ENCODE measurements at regions not wholly inside any gene's neighbourhood (a gene's known extent, or its start where the extent isn't known, plus 50 kb on each side); places are given as distances from the start of the nearest gene placed in this dataset.

DNA sequence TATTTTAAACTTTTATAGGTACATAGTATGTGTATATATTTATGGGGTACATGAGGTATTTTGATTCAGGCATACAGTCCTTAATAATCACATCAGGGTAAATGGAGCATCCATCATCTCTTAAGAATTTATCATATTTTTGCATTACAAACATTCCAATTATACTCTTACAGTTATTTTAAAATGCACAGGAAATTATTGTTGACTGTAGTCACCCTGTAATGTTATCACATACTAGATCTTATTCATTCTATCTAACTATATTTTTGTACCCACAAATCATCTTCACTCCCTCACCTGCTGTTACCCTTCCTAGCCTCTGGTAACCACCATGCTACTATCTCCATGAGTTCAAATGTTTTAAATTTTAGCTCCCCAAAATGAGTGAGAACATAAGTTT is 56.3 kb upstream of the FAM3C start:
- CTCF ChIA-PET = no interaction called here
- H4K8ac ChIP-seq (ENCODE audit: low read depth in 2 of 2, low read length in 2 of 2) = no peak overlapping the region
- no peaks in the 10 kb centered on the region for H3K4me1 ChIP-seq (ENCODE audit: control insufficient read depth, insufficient read depth, low read length)
- H2BK120ac ChIP-seq (ENCODE audit: low read depth, low read length) = no peak overlapping the region
- no peaks in the 10 kb centered on the region; the same call in 1 of the 2 replicates for H3K27me3 ChIP-seq (ENCODE audit: control insufficient read depth, insufficient read depth, low read length)
- no peak overlapping the region for H4K5ac ChIP-seq (ENCODE audit: low read depth, low read length)
- H3K9me1 ChIP-seq (ENCODE audit: insufficient read depth, low read length) = no peaks in the 10 kb centered on the region
- no peaks in the 10 kb centered on the region for H3K36me3 ChIP-seq (ENCODE audit: control insufficient read depth, insufficient read depth, low read length)
- in situ Hi-C loops (cut with MboI; ENCODE audit: low sequenced_read_pairs) (no loop called here), dilution Hi-C loops (cut with HindIII; ENCODE audit: low sequenced_read_pairs, unreplicated experiment) (no loop called here), intact Hi-C loops (cut with micrococcal nuclease) (no loop called here)
- H3K23ac ChIP-seq (ENCODE audit: low read depth, low read length) = no peak overlapping the region
- no peak overlapping the region for H3K18ac ChIP-seq (ENCODE audit: low read depth, low read length)
- no TSS peak for BruUV-seq (replicated peaks)
- no peak overlapping the region for H2AFZ ChIP-seq (replicated peaks; ENCODE audit: low read length, poor library complexity)
- H3K9ac ChIP-seq (ENCODE audit: low read depth, low read length) = no peak overlapping the region
- H3K56ac ChIP-seq (ENCODE audit: extremely low read depth, insufficient read depth, low read length) = no peak overlapping the region
- no peaks in the 10 kb centered on the region for H3K79me1 ChIP-seq (ENCODE audit: low read depth in 1 of 2, low read length in 2 of 2)
- H3K4me3 ChIP-seq (ENCODE audit: insufficient read depth, low read depth, low read length) = no peak overlapping the region
- H3K14ac ChIP-seq (replicated peaks; ENCODE audit: low read depth, low read length) = no peak overlapping the region
- no peaks in the 10 kb centered on the region for H4K20me1 ChIP-seq (ENCODE audit: insufficient read depth, low read length)
- H3K9me3 ChIP-seq (ENCODE audit: control insufficient read depth, insufficient read depth, low read length) = no peaks in the 10 kb centered on the region
- H3K4ac ChIP-seq (ENCODE audit: low read depth, low read length) = no peak overlapping the region
- DNase-seq (no peak), ATAC-seq (ENCODE audit: low read depth) (no peak)
- no peak overlapping the region for H3K27ac ChIP-seq (ENCODE audit: insufficient read depth, low read length)
- no peak overlapping the region for H2AK5ac ChIP-seq (ENCODE audit: low read depth, low read length)
- H3K4me2 ChIP-seq (ENCODE audit: low read depth, low read length) = no peak overlapping the region
- H2BK20ac ChIP-seq (ENCODE audit: low read depth, low read length) = no peak overlapping the region
- H2AK9ac ChIP-seq (replicated peaks; ENCODE audit: low read depth, low read length, poor library complexity) = no peak overlapping the region
- H2BK5ac ChIP-seq (ENCODE audit: low read depth, low read length, poor library complexity, severe bottlenecking) = no peak overlapping the region
- no peak for TF ChIP-seq RCOR1 (IDR thresholded peaks at IDR 0.05; ENCODE audit: insufficient replicate concordance, low read length)
- H4K91ac ChIP-seq (ENCODE audit: insufficient read depth, low read depth, low read length) = no peak overlapping the region
- POLR2A ChIA-PET (ENCODE audit: unreplicated experiment) = no interaction called here
- H2BK15ac ChIP-seq (ENCODE audit: low read depth, low read length) = no peak overlapping the region

Measured in IMR-90 (cell line).